CD4-positive, alpha-beta T cell treated with Interleukin-4 for 4 hours (primary cell): ENCODE measurements at regions not wholly inside any gene's neighbourhood (a gene's known extent, or its start where the extent isn't known, plus 50 kb on each side); places are given as distances from the start of the nearest gene placed in this dataset.

Experiments used
- DNase-seq: peaks from one replicate; pipeline ENCODE4 v3.0.0-alpha.2; 2020

- no peak for DNase-seq
Measured at GRCh38 chr4:181293541-181293940, 949.7 kb upstream of the TENM3 start.

GRCh38 chr4:181294421-181294820 lies 948.8 kb upstream of the TENM3 start:
- no peak for DNase-seq

- DNase-seq: no peak
Measured at GRCh38 chr4:181301735-181302710, 941.2 kb upstream of the TENM3 start.

- no peak for DNase-seq
Measured at GRCh38 chr4:181307824-181308223, 935.4 kb upstream of the TENM3 start.

- no peak for DNase-seq
Measured at GRCh38 chr4:181308476-181309312, 934.5 kb upstream of the TENM3 start.

GRCh38 chr4:181312066-181312465 lies 931.1 kb upstream of the TENM3 start:
- no peak for DNase-seq

- no peak for DNase-seq
Measured at GRCh38 chr4:181319629-181320028, 923.6 kb upstream of the TENM3 start.

- no peak for DNase-seq
Measured at GRCh38 chr4:181323061-181323460, 920.1 kb upstream of the TENM3 start.

- DNase-seq: no peak
Measured at GRCh38 chr4:181330654-181331201, 912.5 kb upstream of the TENM3 start.

GRCh38 chr4:181331214-181331613 lies 912.0 kb upstream of the TENM3 start:
- DNase-seq: no peak

GRCh38 chr4:181345931-181346330 lies 897.3 kb upstream of the TENM3 start:
- DNase-seq: no peak

GRCh38 chr4:181350615-181351415 lies 892.4 kb upstream of the TENM3 start:
- DNase-seq: no peak

- DNase-seq: no peak
Measured at GRCh38 chr4:181364504-181364903, 878.7 kb upstream of the TENM3 start.

- no peak for DNase-seq
Measured at GRCh38 chr4:181365671-181366070, 877.5 kb upstream of the TENM3 start.

- DNase-seq: no peak
Measured at GRCh38 chr4:181372014-181372413, 871.2 kb upstream of the TENM3 start.

- no peak for DNase-seq
Measured at GRCh38 chr4:181376058-181376457, 867.1 kb upstream of the TENM3 start.

GRCh38 chr4:181388061-181388460 lies 855.1 kb upstream of the TENM3 start:
- no peak for DNase-seq

- DNase-seq: no peak
Measured at GRCh38 chr4:181416966-181417365, 826.2 kb upstream of the TENM3 start.

GRCh38 chr4:181418496-181418895 lies 824.7 kb upstream of the TENM3 start:
- DNase-seq: no peak

- no peak for DNase-seq
Measured at GRCh38 chr4:181420950-181421349, 822.3 kb upstream of the TENM3 start.

GRCh38 chr4:181424362-181425016 lies 818.7 kb upstream of the TENM3 start:
- DNase-seq: no peak

- no peak for DNase-seq
Measured at GRCh38 chr4:181427076-181427475, 816.1 kb upstream of the TENM3 start.
